Left ventricle myocardium inferior (tissue), 1 donor: ENCODE measurements at regions not wholly inside any gene's neighbourhood (a gene's known extent, or its start where the extent isn't known, plus 50 kb on each side); places are given as distances from the start of the nearest gene placed in this dataset.
"Not testable (repeated sequence)": the region's sequence is repeated elsewhere in the genome, so short reads cannot be mapped to it uniquely, and the experiment has no call there.

ENCODE experiments used
- DNase-seq: peaks from one replicate; pipeline ENCODE4 v3.0.0-alpha.2; 2020
- H3K27ac ChIP-seq: fragments of 200-600 bp; replicated peaks from 2 replicates; pipeline ENCODE4 v1.8.0; 2021
- H3K27me3 ChIP-seq: fragments of 200-600 bp; 2 replicates; pipeline ENCODE4 v1.8.0; 2021; ENCODE audit warnings: low read depth
- H3K36me3 ChIP-seq: fragments of 200-600 bp; 2 replicates; pipeline ENCODE4 v1.8.0; 2021
- H3K4me1 ChIP-seq: fragments of 200-600 bp; 2 replicates; pipeline ENCODE4 v1.8.0; 2021
- H3K4me3 ChIP-seq: fragments of 200-600 bp; 2 replicates; pipeline ENCODE4 v1.8.0; 2021; ENCODE audit warnings: mild to moderate bottlenecking, moderate library complexity
- H3K9me3 ChIP-seq: fragments of 200-600 bp; replicated peaks from 2 replicates; pipeline ENCODE4 v1.8.0; 2021
- intact Hi-C: fragments of 100-400 bp; cut with micrococcal nuclease; formaldehyde crosslinking; loops from one replicate; pipeline ENCODE4 v1.11.0; 2022
- TF ChIP-seq, protein P1 (sequence below): fragments of 200-600 bp; IDR thresholded peaks from 2 replicates; pipeline ENCODE4 v1.8.0; 2021; ENCODE audit warnings: antibody characterized with exemption, mild to moderate bottlenecking, borderline replicate concordance
- donor health status: DM: no; HTN: yes; CAD: no; lungs with severe emphysema.

DNA sequence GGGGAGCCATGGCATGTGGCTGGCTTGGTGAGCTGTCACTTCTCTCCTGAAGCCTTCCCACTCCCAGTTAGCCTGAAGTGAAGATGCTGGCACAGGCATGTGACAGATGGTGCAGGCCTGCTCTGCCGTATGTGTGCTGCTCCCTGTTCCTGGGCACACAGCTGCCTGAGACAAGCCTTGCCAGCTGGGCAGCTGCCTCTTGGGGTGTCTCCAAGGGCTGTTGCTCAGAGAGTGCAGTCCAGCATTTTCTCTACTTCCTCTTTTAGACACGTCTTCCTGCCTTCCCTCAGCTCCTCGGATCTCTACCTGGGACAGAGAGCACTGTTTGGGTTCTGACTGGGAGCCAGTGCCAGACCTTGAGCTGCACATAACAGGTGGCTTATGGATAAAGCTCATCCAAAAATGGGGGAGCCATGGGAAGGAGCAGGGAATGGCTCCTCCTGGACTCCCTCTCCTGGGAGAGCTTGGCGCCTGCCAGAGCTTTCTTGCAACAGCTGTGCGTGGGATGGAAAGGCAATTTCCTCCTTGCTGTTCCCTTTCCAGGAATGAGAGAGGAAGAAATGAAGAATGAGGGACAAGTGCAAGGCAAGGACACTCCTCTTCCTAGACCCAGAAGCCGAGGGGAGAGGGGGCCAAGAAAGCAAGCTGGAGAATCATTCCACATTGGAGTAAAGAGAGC is 132.9 kb downstream of the MSL3 start:
- Histone ChIP-seq H3K4me3 (no peak overlapping the region), H3K4me1 (no peaks in the 10 kb centered on the region), H3K27me3 (no peaks in the 10 kb centered on the region), H3K36me3 (no peaks in the 10 kb centered on the region), H3K9me3 (no peaks in the 10 kb centered on the region), H3K27ac (no peak overlapping the region)
- TF ChIP-seq, protein P1, sequence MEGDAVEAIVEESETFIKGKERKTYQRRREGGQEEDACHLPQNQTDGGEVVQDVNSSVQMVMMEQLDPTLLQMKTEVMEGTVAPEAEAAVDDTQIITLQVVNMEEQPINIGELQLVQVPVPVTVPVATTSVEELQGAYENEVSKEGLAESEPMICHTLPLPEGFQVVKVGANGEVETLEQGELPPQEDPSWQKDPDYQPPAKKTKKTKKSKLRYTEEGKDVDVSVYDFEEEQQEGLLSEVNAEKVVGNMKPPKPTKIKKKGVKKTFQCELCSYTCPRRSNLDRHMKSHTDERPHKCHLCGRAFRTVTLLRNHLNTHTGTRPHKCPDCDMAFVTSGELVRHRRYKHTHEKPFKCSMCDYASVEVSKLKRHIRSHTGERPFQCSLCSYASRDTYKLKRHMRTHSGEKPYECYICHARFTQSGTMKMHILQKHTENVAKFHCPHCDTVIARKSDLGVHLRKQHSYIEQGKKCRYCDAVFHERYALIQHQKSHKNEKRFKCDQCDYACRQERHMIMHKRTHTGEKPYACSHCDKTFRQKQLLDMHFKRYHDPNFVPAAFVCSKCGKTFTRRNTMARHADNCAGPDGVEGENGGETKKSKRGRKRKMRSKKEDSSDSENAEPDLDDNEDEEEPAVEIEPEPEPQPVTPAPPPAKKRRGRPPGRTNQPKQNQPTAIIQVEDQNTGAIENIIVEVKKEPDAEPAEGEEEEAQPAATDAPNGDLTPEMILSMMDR = no peak
- peak; percentile 30 for DNase-seq
- intact Hi-C loops = no loop called here

DNA sequence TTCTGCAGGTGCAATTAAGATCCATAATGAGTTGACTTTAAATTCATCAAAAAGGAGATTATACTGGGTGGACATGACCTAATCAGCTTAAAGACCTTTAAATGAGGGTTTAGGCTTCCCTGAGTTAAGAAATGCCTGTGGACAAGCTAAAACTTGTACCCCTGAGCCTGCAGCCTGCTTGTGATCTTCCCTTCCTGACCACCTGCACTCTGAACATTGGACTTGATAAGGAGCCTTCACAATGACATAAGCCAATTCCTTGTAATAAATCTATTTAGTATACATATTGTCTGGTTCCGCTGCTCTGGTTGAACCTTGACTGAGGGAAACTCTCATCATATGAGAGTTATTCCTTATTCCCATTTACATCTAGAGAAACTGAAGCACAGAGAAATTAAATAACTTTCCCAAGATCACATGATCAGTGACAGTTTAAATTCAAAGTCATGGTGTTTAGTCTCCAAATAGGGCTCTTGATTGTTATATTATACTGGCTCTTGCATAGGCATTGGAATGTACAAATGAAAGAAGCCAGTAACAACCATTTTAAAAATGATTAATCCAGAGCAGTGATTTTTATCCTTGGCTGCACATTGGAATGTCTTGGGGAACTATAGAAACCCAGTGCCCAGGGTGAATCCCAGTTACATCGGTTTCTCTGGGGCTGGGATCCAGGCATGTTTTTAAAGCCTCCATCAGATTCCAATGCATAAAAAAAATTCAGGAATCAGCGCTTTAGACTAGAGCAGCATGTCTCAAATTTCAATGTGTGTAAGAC is 136.1 kb downstream of the MSL3 start:
- TF ChIP-seq, protein P1 = no peak
- DNase-seq = no peak
- no peak overlapping the region for H3K27ac ChIP-seq
- H3K4me3 ChIP-seq = no peak overlapping the region
- H3K36me3 ChIP-seq = no peaks in the 10 kb centered on the region
- no peaks in the 10 kb centered on the region for H3K4me1 ChIP-seq
- intact Hi-C loops = no loop called here
- H3K9me3 ChIP-seq = no peaks in the 10 kb centered on the region
- no peaks in the 10 kb centered on the region for H3K27me3 ChIP-seq

DNA sequence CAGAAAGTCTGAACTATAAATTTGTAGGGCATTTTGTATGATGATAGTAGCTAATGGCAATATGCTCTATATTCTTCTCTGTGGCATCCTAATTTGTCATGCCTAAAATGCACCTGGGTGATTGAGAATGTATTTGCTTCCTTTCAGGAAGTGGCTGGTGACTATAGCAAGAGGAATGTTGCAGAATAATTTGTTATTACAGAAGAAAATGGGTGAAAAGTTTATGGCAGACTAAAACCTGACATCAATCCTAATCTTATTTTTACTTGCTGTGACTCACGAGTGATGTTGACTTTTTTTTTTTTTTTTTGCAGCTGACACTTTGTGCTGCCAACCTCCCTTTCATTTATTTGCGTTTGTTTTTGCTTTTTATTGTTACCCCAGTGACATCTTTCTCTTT is 141.1 kb downstream of the MSL3 start:
- H3K4me1 ChIP-seq = no peaks in the 10 kb centered on the region
- H3K9me3 ChIP-seq = no peaks in the 10 kb centered on the region
- H3K27ac ChIP-seq = no peak overlapping the region
- intact Hi-C loops = no loop called here
- DNase-seq = no peak
- TF ChIP-seq, protein P1 = no peak
- no peaks in the 10 kb centered on the region for H3K36me3 ChIP-seq
- H3K4me3 ChIP-seq = no peak overlapping the region
- H3K27me3 ChIP-seq = no peaks in the 10 kb centered on the region

DNA sequence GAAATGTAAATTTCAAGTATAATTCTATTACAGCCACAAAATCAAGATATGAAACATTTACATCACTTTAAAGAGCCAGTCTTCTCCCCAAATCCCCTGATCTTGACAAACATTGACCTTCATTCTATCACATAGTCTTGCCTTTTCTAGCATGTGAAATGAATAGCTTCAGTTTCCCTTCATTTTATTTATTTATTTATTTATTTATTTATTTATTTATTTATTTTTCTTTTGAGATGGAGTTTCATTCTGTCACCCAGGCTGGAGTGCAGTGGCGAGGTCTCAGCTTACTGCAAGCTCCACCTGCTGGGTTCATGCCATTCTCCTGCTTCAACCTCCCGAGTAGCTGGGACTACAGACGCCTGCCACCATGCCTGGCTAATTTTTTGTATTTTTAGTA is 147.9 kb downstream of the MSL3 start:
- H3K9me3 ChIP-seq, H3K36me3 ChIP-seq, H3K4me3 ChIP-seq, DNase-seq, H3K27ac ChIP-seq, H3K27me3 ChIP-seq, intact Hi-C loops, H3K4me1 ChIP-seq: not testable (repeated sequence)

DNA sequence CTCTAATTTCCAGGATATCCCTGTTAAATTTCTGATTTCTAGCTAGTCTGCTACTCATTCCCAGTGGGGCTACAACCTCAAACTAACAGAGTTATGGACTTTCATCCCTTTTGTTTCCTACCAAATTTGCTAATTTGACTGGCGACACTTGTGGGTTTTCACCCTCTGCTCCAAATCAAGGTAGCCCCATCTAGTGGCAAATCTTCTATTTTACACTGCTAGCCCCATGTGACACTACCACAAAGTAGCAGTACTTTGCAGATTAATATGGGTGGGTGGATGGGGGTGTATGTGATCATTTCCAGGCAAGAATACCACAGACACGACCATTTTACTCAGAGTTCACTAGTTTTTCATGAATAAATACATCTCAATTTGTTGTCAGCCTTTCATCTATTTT is 150.3 kb downstream of the MSL3 start:
- TF ChIP-seq, protein P1 = peak; percentile 18
- intact Hi-C loops = no loop called here
- no peak overlapping the region for H3K4me3 ChIP-seq

DNA sequence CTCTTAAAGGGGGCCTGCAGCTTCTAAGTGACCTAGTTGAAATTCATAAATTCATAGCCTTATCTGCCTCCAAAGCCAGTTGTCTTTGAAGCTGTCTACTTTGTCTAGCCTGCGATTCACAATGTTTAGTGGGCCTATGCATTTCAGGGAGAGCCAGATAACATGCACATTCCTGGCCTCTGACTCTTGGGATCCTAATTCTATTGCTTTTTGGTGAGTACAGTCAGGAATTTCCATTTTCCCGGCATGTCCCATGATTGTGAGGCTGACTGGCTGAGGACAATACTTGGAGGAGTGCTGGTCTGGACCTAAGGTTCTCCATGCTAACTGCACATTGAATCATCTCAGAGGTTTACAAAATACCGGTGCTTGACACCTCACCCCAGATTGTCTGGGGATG is 155.0 kb downstream of the MSL3 start:
- intact Hi-C loops = no loop called here
- no peak overlapping the region for H3K27ac ChIP-seq

More for the DNA sequence above, 150.3 kb downstream of the MSL3 start:
- Histone ChIP-seq H3K27me3 (no peaks in the 10 kb centered on the region), H3K27ac (no peak overlapping the region), H3K9me3 (peaks cover 8% of the 10 kb centered on the region), H3K4me1 (no peaks in the 10 kb centered on the region), H3K36me3 (no peaks in the 10 kb centered on the region)
- no peak for DNase-seq

More for the DNA sequence above, 155.0 kb downstream of the MSL3 start:
- Histone ChIP-seq H3K4me3 (no peak overlapping the region), H3K36me3 (no peaks in the 10 kb centered on the region), H3K9me3 (no peaks in the 10 kb centered on the region), H3K4me1 (no peaks in the 10 kb centered on the region), H3K27me3 (no peaks in the 10 kb centered on the region)
- no peak for DNase-seq
- TF ChIP-seq, protein P1 = no peak
